H1 (cell line): ENCODE measurements at regions not wholly inside any gene's neighbourhood (a gene's known extent, or its start where the extent isn't known, plus 50 kb on each side); places are given as distances from the start of the nearest gene placed in this dataset.

Experiments
- CTCF ChIA-PET: fragments of 300-600 bp; sonication (Branson Sonifier 250); formaldehyde crosslinking; loops from one replicate; lab custom pipeline; 2021; ENCODE audit not compliant: partially characterized antibody; lab: Charles Lee
- POLR2A ChIA-PET: fragments of 300-600 bp; sonication (Branson Sonifier 250); formaldehyde crosslinking; loops from one replicate; lab custom pipeline; 2021; ENCODE audit warnings: inconsistent platforms; ENCODE audit not compliant: partially characterized antibody; lab: Charles Lee
- DNase-seq, 2 experiments: peaks; one replicate each; pipeline versions ENCODE4 v3.0.0 to v3.0.0-alpha.2; 2010 to 2022; ENCODE audit warnings: low spot score in 2 of 2, low read depth in 1 of 2, mixed read lengths in 1 of 2
- FAIRE-seq: peaks from 2 replicates; lab custom pipeline; 2011; peaks lifted over from hg19 to GRCh38; lab: Jason Lieb, UNC
- H2AFZ ChIP-seq: 2 replicates; pipeline ENCODE4 v1.8.1; 2012; ENCODE audit warnings: low read length, inconsistent platforms
- H2AK5ac ChIP-seq: 2 replicates; pipeline ENCODE4 v1.6.1; 2013; ENCODE audit warnings: low read depth, low read length
- H2BK120ac ChIP-seq: replicated peaks from 2 replicates; pipeline ENCODE3; 2013; ENCODE audit warnings: low read depth, low read length, inconsistent platforms
- H2BK12ac ChIP-seq: 2 replicates; pipeline ENCODE4 v1.6.1; 2013; ENCODE audit warnings: low read depth, low read length
- H2BK15ac ChIP-seq: 2 replicates; pipeline ENCODE4 v1.6.1; 2013; ENCODE audit warnings: low read length
- H2BK20ac ChIP-seq: 2 replicates; pipeline ENCODE4 v1.6.1; 2013; ENCODE audit warnings: low read length
- H2BK5ac ChIP-seq: 2 replicates; pipeline ENCODE4 v1.6.1; 2013; ENCODE audit warnings: low read depth, low read length
- H3K14ac ChIP-seq: 2 replicates; pipeline ENCODE4 v1.6.1; 2013; ENCODE audit warnings: inconsistent platforms; ENCODE audit not compliant: insufficient read length
- H3K18ac ChIP-seq: 2 replicates; pipeline ENCODE4 v1.6.1; 2013; ENCODE audit warnings: low read length; ENCODE audit errors: extremely low read depth
- H3K23ac ChIP-seq: 2 replicates; pipeline ENCODE4 v1.6.1; 2013; ENCODE audit warnings: inconsistent platforms; ENCODE audit not compliant: insufficient read length
- H3K23me2 ChIP-seq: 2 replicates; pipeline ENCODE4 v1.6.1; 2013; ENCODE audit warnings: low read depth, low read length
- H3K27ac ChIP-seq: 2 replicates; pipeline ENCODE4 v1.6.1; 2011; ENCODE audit warnings: low read depth, low read length, inconsistent platforms
- H3K27me3 ChIP-seq, 4 experiments: replicated peaks in 1 of 4; 1 replicate in 1 of 4; 2 replicates in 3 of 4; pipeline versions ENCODE4 v1.6.1 to v1.8.1; 2011 to 2013; ENCODE audit warnings: low read length in 3 of 4, mild to moderate bottlenecking in 3 of 4, inconsistent platforms in 2 of 4, mixed read lengths in 2 of 4, moderate library complexity in 1 of 4; ENCODE audit not compliant: control insufficient read depth in 3 of 4, insufficient read depth in 3 of 4; ENCODE audit errors: extremely low read depth in 1 of 4
- H3K36me3 ChIP-seq, 4 experiments: 2 replicates each; pipeline versions ENCODE4 v1.6.1 to v1.8.1; 2011 to 2013; ENCODE audit warnings: mild to moderate bottlenecking in 4 of 4, low read length in 3 of 4, moderate library complexity in 2 of 4, control low read depth in 1 of 4, inconsistent platforms in 1 of 4; ENCODE audit not compliant: insufficient read depth in 4 of 4, control insufficient read depth in 2 of 4
- H3K4ac ChIP-seq: replicated peaks from 2 replicates; pipeline ENCODE3; 2013; ENCODE audit warnings: low read length, low read depth, mixed read lengths, inconsistent platforms; ENCODE audit not compliant: insufficient read length
- H3K4me1 ChIP-seq, 4 experiments: replicated peaks in 1 of 4; 1 replicate in 1 of 4; 2 replicates in 3 of 4; pipeline versions ENCODE4 v1.6.1 to v1.8.1; 2011 to 2013; ENCODE audit warnings: low read length in 3 of 4, inconsistent platforms in 2 of 4, mixed read lengths in 1 of 4; ENCODE audit not compliant: insufficient read depth in 4 of 4, control insufficient read depth in 3 of 4
- H3K4me2 ChIP-seq, 2 experiments: 2 replicates each; pipeline versions ENCODE4 v1.6.1 to v1.8.1; 2011 to 2013; ENCODE audit warnings: low read depth in 2 of 2, low read length in 2 of 2, control low read depth in 1 of 2, inconsistent platforms in 1 of 2, mild to moderate bottlenecking in 1 of 2; ENCODE audit not compliant: insufficient read depth in 1 of 2
- H3K4me3 ChIP-seq, 4 experiments: fragments of 200-600, 300-600 bp in 1 of 4; sonication (generic), shearing (Covaris generic), sonication (Bioruptor Twin) in 1 of 4; 2 replicates each; pipeline versions ENCODE4 v1.5.1 to v1.8.1; 2011 to 2016; ENCODE audit warnings: low read length in 4 of 4, low read depth in 3 of 4, control low read depth in 2 of 4, inconsistent platforms in 2 of 4, mild to moderate bottlenecking in 2 of 4, mixed read lengths in 1 of 4, moderate library complexity in 1 of 4; ENCODE audit not compliant: insufficient read depth in 2 of 4; ENCODE audit errors: extremely low read depth in 1 of 4
- H3K56ac ChIP-seq: replicated peaks from 2 replicates; pipeline ENCODE3; 2013; ENCODE audit warnings: low read depth, mild to moderate bottlenecking, mixed read lengths, low read length, inconsistent platforms; ENCODE audit not compliant: insufficient read length
- H3K79me1 ChIP-seq: 2 replicates; pipeline ENCODE4 v1.6.1; 2013; ENCODE audit warnings: low read depth, low read length, control low read depth
- H3K79me2 ChIP-seq, 2 experiments: 2 replicates each; pipeline versions ENCODE4 v1.6.1 to v1.8.1; 2012 to 2013; ENCODE audit warnings: low read length in 2 of 2, mild to moderate bottlenecking in 2 of 2, inconsistent platforms in 1 of 2; ENCODE audit not compliant: insufficient read depth in 2 of 2, control insufficient read depth in 1 of 2
- H3K9ac ChIP-seq, 4 experiments: replicated peaks in 1 of 4; 1 replicate in 1 of 4; 2 replicates in 3 of 4; pipeline versions ENCODE4 v1.6.1 to v1.8.1; 2011 to 2013; ENCODE audit warnings: low read depth in 3 of 4, low read length in 3 of 4, control low read depth in 2 of 4, mild to moderate bottlenecking in 2 of 4, moderate library complexity in 2 of 4, inconsistent platforms in 1 of 4; ENCODE audit errors: extremely low read depth in 1 of 4
- H3K9me3 ChIP-seq, 2 experiments: 2 replicates each; pipeline versions ENCODE4 v1.6.1 to v1.8.1; 2012 to 2013; ENCODE audit warnings: mild to moderate bottlenecking in 2 of 2, moderate library complexity in 2 of 2, control low read depth in 1 of 2, inconsistent platforms in 1 of 2, low read depth in 1 of 2, low read length in 1 of 2, mixed read lengths in 1 of 2; ENCODE audit not compliant: insufficient read depth in 2 of 2
- H4K20me1 ChIP-seq, 2 experiments: replicated peaks in 1 of 2; 2 replicates each; pipeline versions ENCODE3 to v1.8.1; 2011 to 2013; ENCODE audit warnings: inconsistent platforms in 2 of 2, low read length in 2 of 2, mild to moderate bottlenecking in 1 of 2; ENCODE audit not compliant: insufficient read depth in 2 of 2, control insufficient read depth in 1 of 2
- H4K5ac ChIP-seq: 2 replicates; pipeline ENCODE4 v1.6.1; 2013; ENCODE audit warnings: low read length, low read depth, mixed read lengths, inconsistent platforms; ENCODE audit not compliant: insufficient read length
- H4K8ac ChIP-seq: 2 replicates; pipeline ENCODE4 v1.8.0; 2013; ENCODE audit warnings: mild to moderate bottlenecking, moderate library complexity, low read length, inconsistent platforms; ENCODE audit not compliant: insufficient read depth; ENCODE audit errors: extremely low read depth
- H4K91ac ChIP-seq: replicated peaks from 2 replicates; pipeline ENCODE3; 2013; ENCODE audit warnings: low read length, mixed read lengths, inconsistent platforms; ENCODE audit not compliant: insufficient read length
- BACH1 ChIP-seq: IDR thresholded peaks from 2 replicates; pipeline ENCODE4 v1.6.1; 2012; ENCODE audit warnings: low read length, improper control_type of control experiment
- BCL11A ChIP-seq, 2 experiments: IDR thresholded peaks; one replicate each; pipeline ENCODE4 v1.6.1; 2011; ENCODE audit warnings: low read depth in 2 of 2, low read length in 2 of 2, mild to moderate bottlenecking in 2 of 2
- EP300 ChIP-seq, 2 experiments: IDR thresholded peaks; 1 replicate in 1 of 2; 2 replicates in 1 of 2; pipeline ENCODE4 v1.6.1; 2011 to 2012; ENCODE audit warnings: low read depth in 2 of 2, low read length in 2 of 2, mild to moderate bottlenecking in 2 of 2, borderline replicate concordance in 1 of 2, inconsistent platforms in 1 of 2, moderate library complexity in 1 of 2
- HDAC6 ChIP-seq: IDR thresholded peaks from one replicate; pipeline ENCODE4 v1.7.1; 2012; ENCODE audit warnings: low read depth, mild to moderate bottlenecking, inconsistent platforms, low read length, moderate library complexity
- KDM1A ChIP-seq: fragments of 200-600, 300-600 bp; sonication (generic); IDR thresholded peaks from 2 replicates; pipeline ENCODE4 v1.7.1; 2016; ENCODE audit warnings: mild to moderate bottlenecking, low read length, borderline replicate concordance
- KDM5A ChIP-seq: fragments of 200-600 bp; IDR thresholded peaks from 2 replicates; pipeline ENCODE4 v1.7.1; 2012; ENCODE audit warnings: mild to moderate bottlenecking, low read length, inconsistent platforms, mixed read lengths
- RFX5 ChIP-seq: IDR thresholded peaks from 2 replicates; pipeline ENCODE4 v1.6.1; 2011; ENCODE audit warnings: low read depth, low read length, improper control_type of control experiment, borderline replicate concordance
- SIN3A ChIP-seq, 2 experiments: IDR thresholded peaks in 1 of 2; conservative IDR thresholded peaks in 1 of 2; 2 replicates each; pipeline ENCODE4 v1.6.1; 2011 to 2012; ENCODE audit warnings: low read length in 2 of 2, improper control_type of control experiment in 1 of 2, low read depth in 1 of 2, mild to moderate bottlenecking in 1 of 2
- SUZ12 ChIP-seq: fragments of 200-600 bp; sonication (generic); IDR thresholded peaks from 2 replicates; pipeline ENCODE4 v1.6.1; 2012; ENCODE audit warnings: mild to moderate bottlenecking, inconsistent platforms, low read length, moderate library complexity, mixed read lengths
- TAF7 ChIP-seq: optimal IDR thresholded peaks from 2 replicates; pipeline ENCODE3; 2011; ENCODE audit warnings: low read depth, mild to moderate bottlenecking, inconsistent platforms, low read length, moderate library complexity, borderline replicate concordance
- WGBS, 2 experiments: shearing (Covaris generic) in 1 of 2; methylation state at CpG; one replicate each; pipeline versions ENCODE4 v1.1.6 to v1.1.7; 2013 to 2015; ENCODE audit warnings: low lambda C conversion rate in 2 of 2, mixed read lengths in 2 of 2, inconsistent platforms in 1 of 2, low coverage in 1 of 2, missing lambda C conversion rate in 1 of 2; ENCODE audit not compliant: insufficient replicate concordance in 2 of 2, insufficient coverage in 1 of 2, insufficient read length in 1 of 2; ENCODE audit errors: extremely low coverage in 1 of 2, missing lambda C conversion rate in 1 of 2; 5-methylcytosine and 5-hydroxymethylcytosine counted together

- Histone ChIP-seq H3K23ac (no peak overlapping the region), H2BK5ac (no peak overlapping the region), H4K8ac (no peak overlapping the region), H3K14ac (no peak overlapping the region), H2AK5ac (no peak overlapping the region), H3K36me3 (no peaks in the 10 kb centered on the region; a peak in 1 of 8 replicates), H2AFZ (no peak overlapping the region), H3K9me3 (no peaks in the 10 kb centered on the region), H3K79me2 (no peaks in the 10 kb centered on the region), H3K4me2 (no peak overlapping the region), H3K27me3 (no peaks in the 10 kb centered on the region), H4K5ac (no peak overlapping the region), H3K4ac (no peak overlapping the region), H4K20me1 (no peaks in the 10 kb centered on the region), H3K27ac (no peak overlapping the region), H2BK120ac (no peak overlapping the region), H3K4me3 (no peak overlapping the region), H3K18ac (no peak overlapping the region), H2BK20ac (no peak overlapping the region), H4K91ac (no peak overlapping the region), H3K23me2 (no peaks in the 10 kb centered on the region), H3K9ac (no peak overlapping the region), H3K56ac (no peak overlapping the region), H3K79me1 (no peaks in the 10 kb centered on the region), H2BK15ac (no peak overlapping the region), H3K4me1 (no peaks in the 10 kb centered on the region), H2BK12ac (no peak overlapping the region)
- no peak for DNase-seq
- WGBS, 2 experiments: 94% methylated on average over 4 of the region's 4 CpGs; no CpG with 5 or more reads in 1 of the 2 experiments
- CTCF ChIA-PET: no interaction called here
- no peak for FAIRE-seq
- POLR2A ChIA-PET: no interaction called here
- TF ChIP-seq EP300 (IDR thresholded peaks at IDR 0.05; ENCODE audit: borderline replicate concordance in 1 of 2, low read depth in 2 of 2, low read length in 2 of 2) (no peak), SUZ12 (no peak), TAF7 (no peak), KDM5A (no peak), HDAC6 (no peak), BCL11A (IDR thresholded peaks at IDR 0.05; ENCODE audit: low read depth in 2 of 2, low read length in 2 of 2) (no peak), KDM1A (no peak), RFX5 (no peak), BACH1 (no peak), SIN3A (conservative IDR thresholded peaks at IDR 0.05 in 1 of 2, IDR thresholded peaks at IDR 0.05 in 1 of 2; ENCODE audit: low read depth in 1 of 2, low read length in 2 of 2) (no peak)
These were observed 123.1 kb upstream of the ESRRG start for GRCh38 chr1:216846339-216846738.
